Spleen (tissue), 11 donors: ENCODE measurements at regions not wholly inside any gene's neighbourhood (a gene's known extent, or its start where the extent isn't known, plus 50 kb on each side); places are given as distances from the start of the nearest gene placed in this dataset.
A peak's percentile ranks its signal among the peaks of the same experiment; 100 is the strongest.
"Not testable (repeated sequence)": the region's sequence is repeated elsewhere in the genome, so short reads cannot be mapped to it uniquely, and the experiment has no call there.

Source experiments
- DNase-seq: peaks from one replicate; pipeline ENCODE4 v3.0.0-alpha.2; 2020
- H3K27ac ChIP-seq, 8 donors: fragments of 200-600 bp; sonication (generic) in 7 of 8; 1 replicate in 4 of 8; 2 replicates in 4 of 8; pipeline versions ENCODE4 v1.5.0 to v1.8.0; 2016 to 2021; ENCODE audit warnings: inconsistent platforms in 4 of 8, mild to moderate bottlenecking in 4 of 8, moderate library complexity in 1 of 8
- H3K27me3 ChIP-seq, 7 donors: fragments of 200-600 bp; sonication (generic) in 6 of 7; replicated peaks in 1 of 7; 1 replicate in 4 of 7; 2 replicates in 3 of 7; pipeline versions ENCODE4 v1.5.0 to v1.8.0; 2016 to 2021; ENCODE audit warnings: inconsistent platforms in 3 of 7, mild to moderate bottlenecking in 1 of 7
- H3K36me3 ChIP-seq, 6 donors: fragments of 200-600 bp; sonication (generic) in 5 of 6; 1 replicate in 4 of 6; 2 replicates in 2 of 6; pipeline versions ENCODE4 v1.5.0 to v1.8.0; 2016 to 2021; ENCODE audit warnings: inconsistent platforms in 2 of 6
- H3K4me1 ChIP-seq, 6 donors: fragments of 200-600 bp; sonication (generic) in 5 of 6; 1 replicate in 3 of 6; 2 replicates in 3 of 6; pipeline versions ENCODE4 v1.5.0 to v1.8.0; 2016 to 2021; ENCODE audit warnings: inconsistent platforms in 3 of 6
- H3K4me3 ChIP-seq, 8 donors: fragments of 200-600 bp; sonication (generic) in 7 of 8; 1 replicate in 4 of 8; 2 replicates in 4 of 8; pipeline versions ENCODE4 v1.5.0 to v1.8.0; 2016 to 2021; ENCODE audit warnings: inconsistent platforms in 4 of 8, mild to moderate bottlenecking in 4 of 8, moderate library complexity in 2 of 8
- H3K9me3 ChIP-seq, 8 donors: fragments of 200-600 bp; sonication (generic) in 7 of 8; 1 replicate in 4 of 8; 2 replicates in 4 of 8; pipeline versions ENCODE4 v1.5.0 to v1.8.0; 2016 to 2021; ENCODE audit warnings: inconsistent platforms in 4 of 8
- CTCF ChIP-seq, 11 experiments: fragments of 200-600 bp in 7 of 11; fragments of 450-650 bp in 4 of 11; sonication (generic) in 4 of 11; IDR thresholded peaks in 8 of 11; conservative IDR thresholded peaks in 3 of 11; 1 replicate in 7 of 11; 2 replicates in 4 of 11; pipeline versions ENCODE4 v1.4.0 to v1.8.0; 2016 to 2021; ENCODE audit warnings: antibody characterized with exemption in 11 of 11, inconsistent platforms in 4 of 11, mild to moderate bottlenecking in 1 of 11
- POLR2A ChIP-seq, 3 donors: fragments of 450-650 bp; IDR thresholded peaks; one replicate each; pipeline ENCODE4 v1.5.1; 2017; ENCODE audit warnings: antibody characterized with exemption in 3 of 3, mild to moderate bottlenecking in 1 of 3
- POLR2AphosphoS5 ChIP-seq, 3 donors: sonication (generic); formaldehyde crosslinking; IDR thresholded peaks; one replicate each; pipeline ENCODE4 v1.5.1; 2017; ENCODE audit warnings: antibody characterized with exemption in 3 of 3
- WGBS, 5 donors: extraction: QIAGEN DNeasy Blood & Tissue Kit in 3 of 5; methylation state at CpG; one replicate each; pipeline versions ENCODE4 v1.1.5 to v1.1.7; 2013 to 2018; 5-methylcytosine and 5-hydroxymethylcytosine counted together
- intact Hi-C: fragments of 100-400 bp; cut with DNase I; formaldehyde crosslinking; loops from one replicate; pipeline ENCODE4 v1.15.0; 2023; ENCODE audit warnings: low total_unique reads
- donor health status: healthy with polysubstance abuse.
- donor health status: DM: no; HTN: no; CAD: no; lungs with moderate emphysema.
- donor health status: DM: no; HTN: no; CAD: no.
- donor health status: Bipolar disorder and iron deficiency.
- donor health status: healthy.
- donor health status: DM: no; HTN: no; CAD: no.
- donor health status: DM: yes; HTN: yes; CAD: no.

- H3K4me1 ChIP-seq, result no peaks in the 10 kb centered on the region
- peaks cover 6 to 100% (median 98%) of the 10 kb centered on the region in 8 donors for H3K9me3 ChIP-seq
- TF ChIP-seq CTCF (IDR thresholded peaks at IDR 0.05 in 8 of 11, conservative IDR thresholded peaks at IDR 0.05 in 3 of 11), result no peak
- no peak for TF ChIP-seq POLR2AphosphoS5 (IDR thresholded peaks at IDR 0.05)
- no peak for TF ChIP-seq POLR2A (IDR thresholded peaks at IDR 0.05)
- H3K27ac ChIP-seq, result no peak overlapping the region
- H3K27me3 ChIP-seq, result no peaks in the 10 kb centered on the region
- no peaks in the 10 kb centered on the region for H3K36me3 ChIP-seq
- intact Hi-C loops, result no loop called here
- no peak for DNase-seq
- no peak overlapping the region for H3K4me3 ChIP-seq
Observed at GRCh38 chr7:56449762-56450161, 333.5 kb upstream of the NUPR2 start.

GRCh38 chr7:56447864-56448693 lies 331.9 kb upstream of the NUPR2 start:
- Histone ChIP-seq H3K36me3 (no peaks in the 10 kb centered on the region), H3K9me3 (peaks cover 10 to 100% (median 98%) of the 10 kb centered on the region in 8 donors), H3K4me1 (no peaks in the 10 kb centered on the region), H3K4me3 (no peak overlapping the region), H3K27me3 (no peaks in the 10 kb centered on the region), H3K27ac (no peak overlapping the region)
- WGBS, 5 donors, result 27 to 55% (median 34%) methylated on average over 18 to 44 of the region's 44 CpGs
- intact Hi-C loops, result no loop called here
- TF ChIP-seq POLR2A (IDR thresholded peaks at IDR 0.05) (no peak), POLR2AphosphoS5 (IDR thresholded peaks at IDR 0.05) (no peak), CTCF (IDR thresholded peaks at IDR 0.05 in 8 of 11, conservative IDR thresholded peaks at IDR 0.05 in 3 of 11) (no peak)
- no peak for DNase-seq

GRCh38 chr7:56420528-56420927 lies 304.3 kb upstream of the NUPR2 start:
- peaks cover 0 to 48% (median 22%) of the 10 kb centered on the region in 8 donors for H3K9me3 ChIP-seq
- H3K36me3 ChIP-seq, DNase-seq, intact Hi-C loops, H3K4me1 ChIP-seq, H3K4me3 ChIP-seq, H3K27ac ChIP-seq, H3K27me3 ChIP-seq: not testable (repeated sequence)
- WGBS, 5 donors, result 81 to 95% (median 87%) methylated on average over 1 of the region's 1 CpG

- H3K27me3 ChIP-seq, result no peaks in the 10 kb centered on the region
- no peak overlapping the region for H3K4me3 ChIP-seq
- H3K4me1 ChIP-seq, result no peaks in the 10 kb centered on the region
- 81 to 92% (median 84%) methylated on average over 14 to 18 of the region's 18 CpGs for WGBS, 5 donors
- no peak overlapping the region for H3K27ac ChIP-seq
- no peak for TF ChIP-seq CTCF (IDR thresholded peaks at IDR 0.05 in 8 of 11, conservative IDR thresholded peaks at IDR 0.05 in 3 of 11)
- TF ChIP-seq POLR2A (IDR thresholded peaks at IDR 0.05), result no peak
- no peak for TF ChIP-seq POLR2AphosphoS5 (IDR thresholded peaks at IDR 0.05)
- no peaks in the 10 kb centered on the region for H3K36me3 ChIP-seq
- DNase-seq, result no peak
- intact Hi-C loops, result no loop called here
- H3K9me3 ChIP-seq, result peaks cover 0 to 31% (median 21%) of the 10 kb centered on the region in 8 donors
Observed at GRCh38 chr7:56375173-56375572, 259.0 kb upstream of the NUPR2 start.

GRCh38 chr7:56374666-56375065 lies 258.4 kb upstream of the NUPR2 start:
- H3K27ac ChIP-seq, DNase-seq, H3K36me3 ChIP-seq, intact Hi-C loops, H3K27me3 ChIP-seq, H3K4me3 ChIP-seq, H3K4me1 ChIP-seq: not testable (repeated sequence)
- H3K9me3 ChIP-seq, result peaks cover 0 to 31% (median 22%) of the 10 kb centered on the region in 8 donors
- WGBS, 5 donors, result 93 to 96% (median 94%) methylated on average over 16 to 23 of the region's 25 CpGs

GRCh38 chr7:56373314-56373713 lies 257.1 kb upstream of the NUPR2 start:
- WGBS, 5 donors, result 92 to 95% (median 94%) methylated on average over 11 to 19 of the region's 24 CpGs
- H3K27ac ChIP-seq, H3K36me3 ChIP-seq, H3K27me3 ChIP-seq, intact Hi-C loops, H3K4me3 ChIP-seq, H3K4me1 ChIP-seq: not testable (repeated sequence)
- H3K9me3 ChIP-seq, result peaks cover 0 to 42% (median 22%) of the 10 kb centered on the region in 8 donors
- DNase-seq, result peak; percentile 99

GRCh38 chr7:56371792-56372191 lies 255.6 kb upstream of the NUPR2 start:
- 91 to 96% (median 94%) methylated on average over 14 to 23 of the region's 27 CpGs for WGBS, 5 donors
- DNase-seq, result peak; percentile 86
- H3K36me3 ChIP-seq, H3K27ac ChIP-seq, H3K4me3 ChIP-seq, H3K27me3 ChIP-seq, intact Hi-C loops, H3K4me1 ChIP-seq: not testable (repeated sequence)
- peaks cover 0 to 54% (median 29%) of the 10 kb centered on the region in 8 donors for H3K9me3 ChIP-seq
